Stimulated activated naive CD8-positive, alpha-beta T cell treated with anti-CD3 and anti-CD28 coated beads, Interleukin-15, Interleukin-2, amounts not matched to agents 100 U/mL and 50 U/mL, for 24 hours (primary cell): ENCODE measurements at regions not wholly inside any gene's neighbourhood (a gene's known extent, or its start where the extent isn't known, plus 50 kb on each side); places are given as distances from the start of the nearest gene placed in this dataset.

ENCODE experiments used
- ATAC-seq: fragments of 150-1000 bp; cut with Tn5 transposase; one replicate; pipeline ENCODE4 v1.10.0; 2021
- DNase-seq: peaks from one replicate; pipeline ENCODE4 v3.0.0; 2021

DNA sequence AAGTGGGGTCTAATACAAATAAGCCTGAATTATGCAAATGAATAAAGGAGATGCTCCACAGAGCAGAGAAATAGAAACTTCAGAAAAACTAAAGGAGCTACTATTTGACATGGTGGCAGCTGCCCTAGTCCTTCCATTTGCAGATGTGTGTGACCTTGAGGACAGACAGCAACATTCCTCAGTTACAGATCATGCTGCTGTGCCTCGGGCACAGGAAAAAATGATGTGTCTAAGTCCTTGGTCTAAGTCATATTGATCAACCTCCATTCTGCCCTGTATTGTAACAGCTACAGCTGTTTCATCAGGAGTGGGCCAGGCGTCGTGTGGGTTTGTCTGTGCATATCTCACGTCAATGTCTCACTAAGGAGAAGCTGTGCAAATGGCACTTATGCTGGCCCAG, 710.4 kb downstream of the TNS3 start:
- DNase-seq = no peak
- no peak for ATAC-seq

DNA sequence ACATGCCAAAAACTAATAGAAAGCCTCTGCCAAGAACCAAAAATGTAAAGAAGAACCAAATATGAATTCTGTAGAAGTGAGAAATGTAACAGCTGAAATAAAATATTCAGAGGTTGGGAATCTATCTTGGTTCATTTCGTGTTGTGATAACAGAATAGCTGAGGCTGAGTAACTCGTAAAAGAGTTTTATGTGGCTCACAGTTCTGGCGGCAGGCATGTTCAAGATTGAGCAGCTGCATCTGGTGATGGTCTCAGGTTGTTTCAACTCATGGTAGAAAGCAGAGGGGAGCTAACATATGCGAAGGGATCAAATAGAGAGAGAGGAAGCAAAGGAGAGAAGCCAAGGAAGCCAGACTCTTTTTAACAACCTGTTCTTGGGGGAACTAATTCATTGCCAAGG, 717.2 kb downstream of the TNS3 start:
- no peak for ATAC-seq
- DNase-seq = no peak

GRCh38 chr7:46859963-46860475, 721.9 kb downstream of the TNS3 start:
- DNase-seq = no peak
- no peak for ATAC-seq

- DNase-seq (no peak), ATAC-seq (no peak)
Observed at GRCh38 chr7:46855851-46856250, 726.1 kb downstream of the TNS3 start.

DNA sequence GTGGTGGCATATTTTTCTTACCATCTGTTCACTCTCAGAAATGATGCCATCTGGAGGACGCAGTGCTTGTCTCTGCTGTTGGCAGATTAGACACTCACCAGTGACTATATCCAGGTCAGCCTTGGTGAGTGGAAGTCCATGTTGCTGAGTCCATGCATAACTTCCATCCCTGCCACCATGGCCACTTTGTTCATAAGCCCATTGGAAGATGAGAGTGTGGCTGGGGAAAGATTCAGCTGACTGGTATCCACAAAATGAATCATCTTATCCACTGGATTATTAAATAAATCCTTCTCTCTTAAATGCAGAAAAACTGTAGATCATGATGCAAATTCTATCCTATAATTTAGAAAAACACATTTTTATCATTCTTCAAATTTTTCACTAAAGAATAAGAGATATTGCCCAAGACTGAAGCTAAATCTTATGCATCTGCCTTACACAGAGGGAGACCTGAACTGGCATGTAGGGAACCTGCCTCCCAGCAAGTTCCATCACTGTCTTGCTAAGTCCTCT, 726.9 kb downstream of the TNS3 start:
- no peak for ATAC-seq
- no peak for DNase-seq

GRCh38 chr7:46853451-46853850, 728.5 kb downstream of the TNS3 start:
- DNase-seq (no peak), ATAC-seq (no peak)

- DNase-seq = no peak
- ATAC-seq = no peak
Observed at GRCh38 chr7:46852795-46853194, 729.1 kb downstream of the TNS3 start.

GRCh38 chr7:46850563-46851330, 731.2 kb downstream of the TNS3 start:
- ATAC-seq (no peak), DNase-seq (no peak)

DNA sequence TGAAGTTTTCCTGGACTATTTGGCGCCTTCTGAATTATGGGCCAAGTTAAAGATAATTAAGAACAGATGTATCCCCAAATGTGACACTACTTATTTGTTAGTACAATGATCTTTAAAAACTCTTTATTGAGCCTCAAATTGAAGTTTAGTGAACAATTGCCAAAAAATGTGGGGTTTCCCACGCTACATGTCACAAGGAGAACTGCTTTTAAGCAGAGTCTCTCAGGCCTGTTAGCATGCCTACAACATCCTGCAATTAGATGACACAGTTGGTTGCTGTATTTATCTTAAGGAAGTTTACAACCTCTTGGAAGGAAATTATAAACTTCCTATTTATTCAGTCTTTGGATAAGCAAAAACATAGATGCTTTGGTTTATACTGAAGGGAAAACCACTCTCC, 733.0 kb downstream of the TNS3 start:
- no peak for ATAC-seq
- DNase-seq = no peak

- no peak for DNase-seq
- ATAC-seq = no peak
Observed at GRCh38 chr7:46848311-46848710, 733.6 kb downstream of the TNS3 start.

GRCh38 chr7:46847126-46847525, 734.8 kb downstream of the TNS3 start:
- ATAC-seq (no peak), DNase-seq (no peak)

DNA sequence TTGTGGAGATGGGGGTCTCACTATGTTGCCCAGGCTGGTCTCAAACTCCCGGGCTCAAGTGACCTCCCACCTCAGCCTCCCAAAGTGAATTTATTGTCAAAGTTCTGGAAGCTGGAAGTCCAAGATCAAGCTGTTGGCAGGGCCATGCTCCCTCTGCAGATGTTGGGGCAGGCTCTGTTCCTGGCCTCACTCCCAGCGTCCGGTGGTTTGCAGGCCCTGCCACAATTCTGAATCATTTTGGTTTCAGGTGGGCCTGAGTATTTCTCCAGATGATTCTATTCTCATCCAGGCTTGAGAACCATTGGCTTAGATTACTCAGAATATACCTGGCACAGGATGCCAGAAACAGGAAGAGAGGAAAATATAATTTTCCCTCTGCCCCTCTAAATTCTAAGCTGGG, 737.4 kb downstream of the TNS3 start:
- ATAC-seq (no peak), DNase-seq (no peak)

- ATAC-seq = no peak
Observed at GRCh38 chr7:46841248-46841647, 740.7 kb downstream of the TNS3 start.

DNA sequence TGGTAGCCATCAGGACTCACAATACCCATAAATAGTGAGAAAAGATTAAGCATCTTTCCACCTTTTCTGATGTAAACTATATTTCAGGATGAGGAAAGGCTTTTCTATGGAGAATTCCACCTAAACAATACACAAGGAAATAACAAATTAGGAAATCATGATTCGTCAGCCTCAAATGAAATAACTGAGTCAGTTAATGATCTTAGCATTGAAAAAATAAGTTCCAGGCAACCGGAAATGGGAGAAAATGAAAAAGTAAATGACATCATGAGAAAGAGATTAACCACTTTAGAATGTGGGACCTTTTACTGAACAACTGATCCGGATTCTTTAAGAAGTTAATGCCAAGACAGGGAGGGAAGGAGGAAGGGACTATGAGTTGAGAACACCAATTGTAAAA, 742.3 kb downstream of the TNS3 start:
- no peak for DNase-seq
- ATAC-seq = no peak

More at GRCh38 chr7:46841248-46841647, 740.7 kb downstream of the TNS3 start:
- DNase-seq = no peak

DNA sequence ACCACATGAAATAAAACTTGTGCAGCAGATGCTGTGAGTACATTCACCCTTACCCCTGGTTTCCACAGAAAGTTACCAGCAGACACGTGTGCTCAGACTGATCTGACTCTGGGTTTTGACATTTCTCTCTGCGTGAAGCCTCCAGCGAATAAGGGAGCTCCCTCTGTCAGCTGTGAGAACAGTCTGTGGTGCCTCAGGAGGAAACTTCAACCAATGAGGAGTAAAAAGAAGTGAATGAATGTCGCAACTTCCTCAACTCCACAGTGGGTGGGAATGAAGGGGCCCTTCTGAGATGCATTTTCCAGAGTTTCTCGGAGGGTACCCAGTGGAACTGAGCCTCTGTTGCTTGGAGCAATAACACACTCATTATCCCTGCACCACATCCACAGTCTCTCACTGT, 743.4 kb downstream of the TNS3 start:
- ATAC-seq = no peak
- no peak for DNase-seq

DNA sequence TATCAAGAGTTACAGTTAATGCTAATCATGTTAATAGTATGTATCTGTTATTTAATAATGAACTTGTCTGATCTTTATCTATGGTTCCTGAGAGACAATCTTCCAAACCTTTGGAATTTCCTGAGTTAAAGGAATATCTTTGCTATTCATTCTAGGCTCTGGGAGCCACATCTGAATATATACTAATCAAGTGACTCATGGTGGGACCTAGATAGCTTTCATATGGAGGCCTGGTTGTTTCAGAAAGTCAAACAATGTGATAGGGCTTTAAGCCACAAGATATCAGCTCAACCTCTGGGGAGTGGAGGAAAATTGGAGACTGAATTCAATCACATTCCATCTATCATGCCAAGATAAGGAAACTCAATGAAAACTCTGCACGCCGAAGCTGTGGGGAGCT, 746.4 kb downstream of the TNS3 start:
- ATAC-seq (no peak), DNase-seq (no peak)

DNA sequence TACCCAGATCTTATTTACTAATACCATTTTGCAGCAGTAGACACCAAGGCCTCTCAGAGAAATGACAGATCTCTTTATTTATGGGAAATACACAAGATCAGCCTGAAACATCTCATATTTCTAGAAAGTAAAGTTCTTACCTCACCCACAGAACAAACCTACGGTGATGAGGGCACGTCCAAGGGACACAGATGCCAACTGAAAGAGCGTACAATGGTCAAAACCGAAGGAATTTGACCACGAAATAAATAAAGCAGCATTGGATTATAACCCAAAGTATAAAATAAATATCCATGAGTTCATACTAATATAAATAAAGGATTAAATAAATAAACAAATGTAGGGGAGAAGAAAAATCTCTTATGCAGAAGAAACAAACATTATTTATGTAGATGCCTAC, 747.0 kb downstream of the TNS3 start:
- no peak for ATAC-seq
- no peak for DNase-seq

- no peak for ATAC-seq
- no peak for DNase-seq
Observed at GRCh38 chr7:46833197-46833596, 748.7 kb downstream of the TNS3 start.

DNA sequence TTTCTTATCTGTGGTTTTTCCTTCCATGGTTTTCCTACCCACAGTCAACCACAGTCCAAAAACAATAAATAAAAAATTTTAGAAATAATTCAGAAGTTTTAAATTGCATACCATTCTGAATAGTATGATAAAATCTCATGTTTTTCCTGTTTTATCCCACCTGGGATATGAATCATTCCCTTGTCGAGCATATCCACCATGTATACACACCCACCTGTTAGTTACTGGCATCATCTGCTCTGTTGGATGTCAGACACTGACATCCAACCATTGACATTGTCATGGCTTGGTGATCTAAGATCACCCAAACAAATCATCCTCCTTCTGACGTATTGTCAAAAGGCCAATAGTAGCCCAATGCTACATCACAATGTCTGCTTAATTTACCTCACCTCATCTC, 749.8 kb downstream of the TNS3 start:
- no peak for ATAC-seq
- DNase-seq = no peak

GRCh38 chr7:46819819-46820218, 762.1 kb downstream of the TNS3 start:
- DNase-seq = no peak
- ATAC-seq = no peak

- no peak for DNase-seq
Observed at GRCh38 chr7:46814516-46815250, 767.2 kb downstream of the TNS3 start.

DNA sequence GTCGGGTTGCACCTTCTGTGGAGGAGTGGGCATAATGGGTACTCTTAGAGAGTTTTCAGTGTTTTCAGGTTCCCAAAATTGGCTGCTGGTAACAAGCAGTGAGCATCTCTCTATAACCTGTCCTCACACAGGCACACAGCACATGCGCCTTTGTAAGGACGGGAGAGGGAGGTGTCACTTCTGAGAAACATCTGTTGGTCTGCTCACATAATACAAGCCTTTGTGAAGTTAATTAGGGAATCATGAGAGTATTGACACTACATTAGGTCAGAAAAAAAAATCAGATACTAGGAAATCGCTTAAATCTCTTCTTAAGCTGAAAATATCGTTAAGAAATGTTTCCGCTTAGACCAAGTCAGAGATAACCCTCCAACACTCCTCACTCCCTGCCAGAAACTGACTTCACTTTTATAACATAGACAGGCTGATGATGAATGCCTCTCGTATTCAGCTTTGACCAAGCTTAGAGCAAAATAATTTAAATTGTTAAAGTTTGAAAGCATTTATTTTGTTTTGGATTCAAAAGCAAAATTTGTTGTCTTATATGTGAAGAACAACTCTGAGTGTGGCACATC, 769.7 kb downstream of the TNS3 start:
- ATAC-seq = no peak
- DNase-seq = no peak

More at GRCh38 chr7:46814516-46815250, 767.2 kb downstream of the TNS3 start:
- ATAC-seq = no peak

- ATAC-seq (no peak), DNase-seq (no peak)
Observed at GRCh38 chr7:46811529-46811928, 770.4 kb downstream of the TNS3 start.
